22Rv1 (cell line): ENCODE measurements at regions not wholly inside any gene's neighbourhood (a gene's known extent, or its start where the extent isn't known, plus 50 kb on each side); places are given as distances from the start of the nearest gene placed in this dataset.

ENCODE experiments used
- H3K27ac ChIP-seq: fragments of 450-650 bp; 2 replicates; pipeline ENCODE4 v1.5.1; 2017
- CTCF ChIP-seq: fragments of 450-650 bp; IDR thresholded peaks from 2 replicates; pipeline ENCODE4 v1.5.1; 2017; ENCODE audit warnings: mild to moderate bottlenecking
- ZFX ChIP-seq: fragments of 450-650 bp; IDR thresholded peaks from 2 replicates; pipeline ENCODE4 v1.6.1; 2017; ENCODE audit warnings: antibody characterized with exemption, borderline replicate concordance

GRCh38 chr12:84507956-84508850 lies 404.4 kb downstream of the SLC6A15 start:
- no peak overlapping the region for H3K27ac ChIP-seq

GRCh38 chr12:84506282-84506681 lies 406.3 kb downstream of the SLC6A15 start:
- TF ChIP-seq CTCF (no peak), ZFX (no peak)
- no peak overlapping the region for H3K27ac ChIP-seq

More at GRCh38 chr12:84507956-84508850, 404.4 kb downstream of the SLC6A15 start:
- TF ChIP-seq CTCF (peak; percentile 70), ZFX (no peak)

- no peak overlapping the region for H3K27ac ChIP-seq
- peak; percentile 96 for TF ChIP-seq CTCF
- no peak for TF ChIP-seq ZFX
Observed at GRCh38 chr12:84502907-84503787, 409.5 kb downstream of the SLC6A15 start.

GRCh38 chr12:84502180-84502860 lies 410.3 kb downstream of the SLC6A15 start:
- no peak overlapping the region for H3K27ac ChIP-seq
- TF ChIP-seq ZFX (no peak), CTCF (no peak)

DNA sequence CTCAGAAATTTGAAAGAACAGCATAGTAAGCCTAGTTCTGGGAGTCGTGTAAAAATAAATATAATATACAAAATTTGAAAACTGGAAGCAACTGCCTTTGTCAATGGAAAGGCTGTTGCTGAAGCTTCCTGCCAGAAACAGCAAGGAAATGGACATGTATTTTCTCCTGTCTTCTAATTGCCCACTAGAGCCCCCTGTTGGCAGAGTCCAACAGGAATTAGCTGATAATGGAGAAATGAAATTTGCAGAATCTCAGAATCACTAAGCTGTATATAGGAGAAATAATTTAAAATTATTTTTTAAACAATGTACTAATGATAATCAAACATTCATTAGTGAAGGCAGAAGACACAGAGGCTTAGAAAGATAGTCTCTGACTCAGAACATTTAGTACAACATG lies 414.8 kb downstream of the SLC6A15 start:
- TF ChIP-seq ZFX = no peak
- peak; percentile 79 for TF ChIP-seq CTCF
- no peak overlapping the region for H3K27ac ChIP-seq

- no peak for TF ChIP-seq CTCF
- no peak for TF ChIP-seq ZFX
- no peak overlapping the region for H3K27ac ChIP-seq
Observed at GRCh38 chr12:84495711-84496110, 416.9 kb downstream of the SLC6A15 start.
